Hepatocyte (in vitro differentiated cells): ENCODE measurements at regions not wholly inside any gene's neighbourhood (a gene's known extent, or its start where the extent isn't known, plus 50 kb on each side); places are given as distances from the start of the nearest gene placed in this dataset.

Source experiments
- CTCF ChIP-seq: fragments of 200-600 bp; sonication (generic); IDR thresholded peaks from 2 replicates; pipeline ENCODE4 v1.5.1; 2016; ENCODE audit warnings: antibody characterized with exemption, mild to moderate bottlenecking; ENCODE audit not compliant: poor library complexity
- EZH2 ChIP-seq: fragments of 200-600 bp; sonication (generic); IDR thresholded peaks from 2 replicates; pipeline ENCODE4 v1.6.1; 2016; ENCODE audit warnings: antibody characterized with exemption, mild to moderate bottlenecking, borderline replicate concordance

GRCh38 chr17:13420878-13421277 is 180.9 kb downstream of the HS3ST3A1 start:
- no peak for TF ChIP-seq CTCF
- TF ChIP-seq EZH2, result no peak
